ENCODE measurements at regions not wholly inside any gene's neighbourhood (a gene's known extent, or its start where the extent isn't known, plus 50 kb on each side); places are given as distances from the start of the nearest gene placed in this dataset.

- TF ChIP-seq POLR2A (IDR thresholded peaks at IDR 0.05), result no peak
- TF ChIP-seq EP300 (IDR thresholded peaks at IDR 0.05), result no peak
- TF ChIP-seq POLR2AphosphoS5 (IDR thresholded peaks at IDR 0.05), result no peak
- no peak for TF ChIP-seq CTCF (IDR thresholded peaks at IDR 0.05)
- intact Hi-C loops (cut with DNase I; ENCODE audit: low total_unique reads), result no loop called here
- DNase-seq, result no peak
- Histone ChIP-seq H3K9me3 (no peaks in the 10 kb centered on the region), H3K27ac (no peak overlapping the region), H3K4me3 (no peak overlapping the region), H3K4me1 (no peaks in the 10 kb centered on the region), H3K36me3 (no peaks in the 10 kb centered on the region), H3K27me3 (no peaks in the 10 kb centered on the region)
- 51 to 61% (median 58%) methylated on average over 3 of the region's 3 CpGs for WGBS, 5 donors
These were observed 596.4 kb downstream of the PCDH18 start for GRCh38 chr4:136935871-136936270.

- H3K27me3 ChIP-seq, result no peaks in the 10 kb centered on the region
- H3K27ac ChIP-seq, result no peak overlapping the region
- H3K36me3 ChIP-seq, result no peaks in the 10 kb centered on the region
- intact Hi-C loops (cut with DNase I; ENCODE audit: low total_unique reads), result no loop called here
- no peak overlapping the region for H3K4me3 ChIP-seq
- WGBS, 5 donors, result 54 to 69% (median 58%) methylated on average over 1 of the region's 1 CpG
- no peaks in the 10 kb centered on the region for H3K4me1 ChIP-seq
- H3K9me3 ChIP-seq, result no peaks in the 10 kb centered on the region
- TF ChIP-seq CTCF (IDR thresholded peaks at IDR 0.05) (no peak), POLR2A (IDR thresholded peaks at IDR 0.05) (no peak), EP300 (IDR thresholded peaks at IDR 0.05) (no peak), POLR2AphosphoS5 (IDR thresholded peaks at IDR 0.05) (no peak)
- no peak for DNase-seq
These were observed 597.0 kb downstream of the PCDH18 start for GRCh38 chr4:136935305-136935704.

- no peak overlapping the region for H3K4me3 ChIP-seq
- no peaks in the 10 kb centered on the region for H3K36me3 ChIP-seq
- 35 to 63% (median 50%) methylated on average over 1 of the region's 1 CpG for WGBS, 5 donors
- H3K9me3 ChIP-seq, result no peaks in the 10 kb centered on the region
- no peak overlapping the region for H3K27ac ChIP-seq
- H3K27me3 ChIP-seq, result no peaks in the 10 kb centered on the region
- DNase-seq, result no peak
- intact Hi-C loops (cut with DNase I; ENCODE audit: low total_unique reads), result no loop called here
- no peaks in the 10 kb centered on the region for H3K4me1 ChIP-seq
- TF ChIP-seq CTCF (IDR thresholded peaks at IDR 0.05) (no peak), POLR2AphosphoS5 (IDR thresholded peaks at IDR 0.05) (no peak), POLR2A (IDR thresholded peaks at IDR 0.05) (no peak), EP300 (IDR thresholded peaks at IDR 0.05) (no peak)
These were observed 597.7 kb downstream of the PCDH18 start for GRCh38 chr4:136934601-136935000.

GRCh38 chr4:136931781-136932180 lies 600.5 kb downstream of the PCDH18 start:
- WGBS, 5 donors, result 53 to 75% (median 69%) methylated on average over 2 of the region's 2 CpGs
- TF ChIP-seq CTCF (IDR thresholded peaks at IDR 0.05) (no peak), EP300 (IDR thresholded peaks at IDR 0.05) (no peak), POLR2A (IDR thresholded peaks at IDR 0.05) (no peak), POLR2AphosphoS5 (IDR thresholded peaks at IDR 0.05) (no peak)
- intact Hi-C loops (cut with DNase I; ENCODE audit: low total_unique reads), result no loop called here
- Histone ChIP-seq H3K27ac (no peak overlapping the region), H3K36me3 (no peaks in the 10 kb centered on the region), H3K4me1 (no peaks in the 10 kb centered on the region), H3K9me3 (peaks cover 0 to 13% (median 5%) of the 10 kb centered on the region in 4 donors), H3K27me3 (no peaks in the 10 kb centered on the region), H3K4me3 (no peak overlapping the region)
- no peak for DNase-seq

Measured in stomach (tissue), 8 donors.